22Rv1 (cell line): ENCODE measurements at regions not wholly inside any gene's neighbourhood (a gene's known extent, or its start where the extent isn't known, plus 50 kb on each side); places are given as distances from the start of the nearest gene placed in this dataset.

Experiments used
- ZFX ChIP-seq: fragments of 450-650 bp; IDR thresholded peaks from 2 replicates; pipeline ENCODE4 v1.6.1; 2017; ENCODE audit warnings: antibody characterized with exemption, borderline replicate concordance
- TF ChIP-seq, protein P1 (sequence below): fragments of 450-650 bp; IDR thresholded peaks from 2 replicates; pipeline ENCODE4 v1.5.1; 2017; ENCODE audit warnings: mild to moderate bottlenecking

DNA sequence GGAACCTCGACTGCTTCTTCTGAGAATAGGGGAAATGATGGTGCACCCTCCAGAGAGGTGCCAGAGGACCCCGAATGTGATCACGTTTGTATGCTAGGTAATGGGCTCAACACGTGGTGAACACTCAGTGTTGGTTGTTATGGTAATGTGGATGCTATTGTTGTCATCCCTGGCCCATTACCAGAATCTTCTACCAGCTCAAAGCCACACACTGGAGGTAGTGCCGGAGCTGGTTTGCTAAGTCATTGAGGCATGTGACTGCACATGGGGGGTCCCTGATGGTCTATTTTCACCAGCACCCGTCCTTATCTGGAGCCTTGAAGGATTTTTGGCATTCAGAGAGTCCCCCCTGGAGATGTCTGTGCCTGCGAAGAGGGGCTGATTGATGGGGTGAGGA is 119.1 kb upstream of the CD82 start:
- TF ChIP-seq, protein P1, sequence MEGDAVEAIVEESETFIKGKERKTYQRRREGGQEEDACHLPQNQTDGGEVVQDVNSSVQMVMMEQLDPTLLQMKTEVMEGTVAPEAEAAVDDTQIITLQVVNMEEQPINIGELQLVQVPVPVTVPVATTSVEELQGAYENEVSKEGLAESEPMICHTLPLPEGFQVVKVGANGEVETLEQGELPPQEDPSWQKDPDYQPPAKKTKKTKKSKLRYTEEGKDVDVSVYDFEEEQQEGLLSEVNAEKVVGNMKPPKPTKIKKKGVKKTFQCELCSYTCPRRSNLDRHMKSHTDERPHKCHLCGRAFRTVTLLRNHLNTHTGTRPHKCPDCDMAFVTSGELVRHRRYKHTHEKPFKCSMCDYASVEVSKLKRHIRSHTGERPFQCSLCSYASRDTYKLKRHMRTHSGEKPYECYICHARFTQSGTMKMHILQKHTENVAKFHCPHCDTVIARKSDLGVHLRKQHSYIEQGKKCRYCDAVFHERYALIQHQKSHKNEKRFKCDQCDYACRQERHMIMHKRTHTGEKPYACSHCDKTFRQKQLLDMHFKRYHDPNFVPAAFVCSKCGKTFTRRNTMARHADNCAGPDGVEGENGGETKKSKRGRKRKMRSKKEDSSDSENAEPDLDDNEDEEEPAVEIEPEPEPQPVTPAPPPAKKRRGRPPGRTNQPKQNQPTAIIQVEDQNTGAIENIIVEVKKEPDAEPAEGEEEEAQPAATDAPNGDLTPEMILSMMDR: no peak
- no peak for TF ChIP-seq ZFX
